A549 (cell line): ENCODE measurements at regions not wholly inside any gene's neighbourhood (a gene's known extent, or its start where the extent isn't known, plus 50 kb on each side); places are given as distances from the start of the nearest gene placed in this dataset.

ENCODE experiments used
- ATAC-seq, 2 experiments: fragments of 200-7000 bp in 1 of 2; fragments of >200 bp in 1 of 2; cut with Nextera tagmentation in 1 of 2; cut with Tn5 transposase in 1 of 2; 3 replicates each; pipeline versions ENCODE4 v1.8.0 to v1.9.1; 2018 to 2020; ENCODE audit warnings: mild to moderate bottlenecking in 1 of 2, moderate library complexity in 1 of 2
- CTCF ChIA-PET: fragments of 300-600 bp; sonication (Branson Sonifier 250); formaldehyde crosslinking; extraction: SDS; loops from one replicate; lab custom pipeline; 2021; ENCODE audit warnings: antibody characterized with exemption, inconsistent platforms; lab: Yijun Ruan, JAX
- POLR2A ChIA-PET: fragments of 350-600 bp; formaldehyde crosslinking; extraction: SDS; loops from one replicate; lab custom pipeline; 2021; ENCODE audit warnings: antibody characterized with exemption, inconsistent platforms; lab: Yijun Ruan, JAX
- DNase-seq, 2 experiments: peaks; one replicate each; pipeline versions ENCODE4 v3.0.0 to v3.0.0-alpha.2; 2011 to 2016; ENCODE audit warnings: low read depth in 1 of 2, low spot score in 1 of 2
- FAIRE-seq: peaks from 2 replicates; lab custom pipeline; 2011; peaks lifted over from hg19 to GRCh38; lab: Jason Lieb, UNC
- H3K27ac ChIP-seq, 2 experiments: fragments of >200 bp; sonication (Bioruptor Twin); formaldehyde crosslinking; 3 replicates each; pipeline ENCODE4 v1.5.1; 2016 to 2017
- H3K4me1 ChIP-seq: fragments of >200 bp; sonication (Bioruptor Twin); formaldehyde crosslinking; 3 replicates; pipeline ENCODE4 v1.6.1; 2016
- H3K4me2 ChIP-seq: fragments of >200 bp; sonication (Bioruptor Twin); formaldehyde crosslinking; 3 replicates; pipeline ENCODE4 v1.6.1; 2016
- H3K4me3 ChIP-seq: fragments of >200 bp; sonication (Bioruptor Twin); formaldehyde crosslinking; 3 replicates; pipeline ENCODE4 v1.5.1; 2016
- H3K9me3 ChIP-seq: fragments of >200 bp; sonication (Bioruptor Twin); formaldehyde crosslinking; 3 replicates; pipeline ENCODE4 v1.6.1; 2016
- ATOH8 ChIP-seq: fragments of 250-450 bp; sonication (Bioruptor Pico); IDR thresholded peaks from 2 replicates; pipeline ENCODE4 v1.5.0; 2020; ENCODE audit warnings: low read depth, mild to moderate bottlenecking, moderate library complexity
- BHLHE40 ChIP-seq: IDR thresholded peaks from 2 replicates; pipeline ENCODE4 v1.6.1; 2012; ENCODE audit warnings: low read depth, low read length, inconsistent platforms
- CBX2 ChIP-seq: fragments of 200-600 bp; sonication (generic); IDR thresholded peaks from 2 replicates; pipeline ENCODE4 v1.6.1; 2016; ENCODE audit warnings: low read depth, mild to moderate bottlenecking, borderline replicate concordance
- E2F6 ChIP-seq: IDR thresholded peaks from 2 replicates; pipeline ENCODE4 v1.6.1; 2012; ENCODE audit warnings: low read depth, borderline replicate concordance
- EHF ChIP-seq: fragments of 250-450 bp; sonication (Bioruptor Pico); IDR thresholded peaks from 2 replicates; pipeline ENCODE4 v1.5.0; 2020; ENCODE audit warnings: mild to moderate bottlenecking
- ESRRA ChIP-seq: fragments of 150-350 bp; IDR thresholded peaks from 2 replicates; pipeline ENCODE4 v1.6.1; 2014; ENCODE audit warnings: mild to moderate bottlenecking, low read length, borderline replicate concordance
- FOSB ChIP-seq: fragments of 250-450 bp; sonication (Bioruptor Pico); IDR thresholded peaks from 2 replicates; pipeline ENCODE4 v1.5.0; 2020; ENCODE audit warnings: mild to moderate bottlenecking, moderate library complexity
- GATA3 ChIP-seq: IDR thresholded peaks from 2 replicates; pipeline ENCODE4 v1.6.1; 2012; ENCODE audit warnings: borderline replicate concordance
- HDAC2 ChIP-seq: fragments of 200-600 bp; sonication (generic); IDR thresholded peaks from 2 replicates; pipeline ENCODE4 v1.6.1; 2016
- HES2 ChIP-seq: fragments of >200 bp; sonication (Bioruptor Twin); formaldehyde crosslinking; IDR thresholded peaks from 2 replicates; pipeline ENCODE4 v1.6.1; 2016
- HMGXB4 ChIP-seq: fragments of 250-450 bp; sonication (Bioruptor Pico); IDR thresholded peaks from 2 replicates; pipeline ENCODE4 v1.5.0; 2021; ENCODE audit warnings: mild to moderate bottlenecking, moderate library complexity, borderline replicate concordance
- HOXB13 ChIP-seq: fragments of 250-450 bp; sonication (Bioruptor Pico); IDR thresholded peaks from 2 replicates; pipeline ENCODE4 v1.5.0; 2020; ENCODE audit warnings: low read depth, mild to moderate bottlenecking, moderate library complexity
- HOXB5 ChIP-seq: fragments of 250-450 bp; sonication (Bioruptor Pico); IDR thresholded peaks from 2 replicates; pipeline ENCODE4 v1.5.0; 2020; ENCODE audit warnings: mild to moderate bottlenecking, moderate library complexity
- JUN ChIP-seq, 2 experiments: fragments of >200 bp; sonication (Bioruptor Twin); formaldehyde crosslinking; IDR thresholded peaks; 2 replicates in 1 of 2; 3 replicates in 1 of 2; pipeline ENCODE4 v1.6.1; 2016 to 2017
- JUNB ChIP-seq: fragments of >200 bp; sonication (Bioruptor Twin); formaldehyde crosslinking; IDR thresholded peaks from 2 replicates; pipeline ENCODE4 v1.6.1; 2016
- KDM1A ChIP-seq: fragments of 200-600 bp; sonication (generic); IDR thresholded peaks from 2 replicates; pipeline ENCODE4 v1.6.1; 2016; ENCODE audit warnings: low read depth, mild to moderate bottlenecking
- NFE2L2 ChIP-seq: fragments of 150-350 bp; conservative IDR thresholded peaks from 2 replicates; pipeline ENCODE4 v1.6.1; 2014; ENCODE audit warnings: low read length
- PHF8 ChIP-seq: fragments of 200-600 bp; sonication (generic); IDR thresholded peaks from 2 replicates; pipeline ENCODE4 v1.6.1; 2016; ENCODE audit warnings: low read depth, mild to moderate bottlenecking, antibody characterized with exemption, moderate library complexity, borderline replicate concordance
- RFX5 ChIP-seq: fragments of 450-650 bp; IDR thresholded peaks from 2 replicates; pipeline ENCODE4 v1.7.1; 2014; ENCODE audit warnings: antibody characterized with exemption, mild to moderate bottlenecking, moderate library complexity
- SREBF2 ChIP-seq: fragments of 450-650 bp; IDR thresholded peaks from 2 replicates; pipeline ENCODE4 v1.6.1; 2014; ENCODE audit warnings: mild to moderate bottlenecking, moderate library complexity
- TP53 ChIP-seq: fragments of 250-450 bp; sonication (Bioruptor Pico); IDR thresholded peaks from 2 replicates; pipeline ENCODE4 v1.5.0; 2021; ENCODE audit warnings: mild to moderate bottlenecking, moderate library complexity
- ZC3H11A ChIP-seq: fragments of 450-650 bp; IDR thresholded peaks from 2 replicates; pipeline ENCODE4 v1.6.1; 2014; ENCODE audit warnings: antibody characterized with exemption, mild to moderate bottlenecking
- ZFP36 ChIP-seq: fragments of 450-650 bp; IDR thresholded peaks from 2 replicates; pipeline ENCODE4 v1.6.1; 2014; ENCODE audit warnings: borderline replicate concordance; ENCODE audit not compliant: partially characterized antibody
- ZNF302 ChIP-seq: fragments of 250-450 bp; sonication (Bioruptor Pico); IDR thresholded peaks from 2 replicates; pipeline ENCODE4 v1.9.0; 2021; ENCODE audit warnings: inconsistent platforms, mild to moderate bottlenecking, moderate library complexity
- ZSCAN20 ChIP-seq: fragments of 250-450 bp; sonication (Bioruptor Pico); IDR thresholded peaks from 2 replicates; pipeline ENCODE4 v1.8.0; 2022; ENCODE audit warnings: mild to moderate bottlenecking, moderate library complexity
- WGBS: methylation state at CpG from one replicate; pipeline ENCODE4 v1.1.6; 2017; ENCODE audit errors: missing lambda C conversion rate; 5-methylcytosine and 5-hydroxymethylcytosine counted together

GRCh38 chr2:16262526-16263178 is 322.3 kb downstream of the MYCN start:
- 27% methylated on average over 11 of the region's 11 CpGs for WGBS
- ATAC-seq (no peak), DNase-seq (no peak)
- H3K4me3 ChIP-seq: no peak overlapping the region
- TF ChIP-seq JUNB (no peak), TP53 (CRISPR knock-in tag) (no peak), BHLHE40 (no peak), PHF8 (no peak), ZNF302 (CRISPR knock-in tag) (no peak), CBX2 (no peak), HMGXB4 (no peak), FOSB (no peak), GATA3 (no peak), ATOH8 (no peak), HES2 (no peak), E2F6 (no peak), ZC3H11A (no peak), RFX5 (no peak), JUN (IDR thresholded peaks at IDR 0.05) (no peak), ZFP36 (no peak), ZSCAN20 (CRISPR knock-in tag) (no peak), NFE2L2 (no peak), SREBF2 (no peak), ESRRA (no peak)
- TF ChIP-seq, all 56 proteins: peak for 0
- POLR2A ChIA-PET: no interaction called here
- CTCF ChIA-PET: no interaction called here
- no peaks in the 10 kb centered on the region for H3K4me1 ChIP-seq
- no peak for FAIRE-seq
- H3K4me2 ChIP-seq: no peak overlapping the region
- H3K9me3 ChIP-seq: no peaks in the 10 kb centered on the region
- no peak overlapping the region for H3K27ac ChIP-seq

GRCh38 chr2:16261791-16262190 is 321.4 kb downstream of the MYCN start:
- ChIA-PET CTCF (no interaction called here), POLR2A (no interaction called here)
- FAIRE-seq (no peak), ATAC-seq (no peak), DNase-seq (no peak)
- Histone ChIP-seq H3K4me2 (no peak overlapping the region), H3K9me3 (no peaks in the 10 kb centered on the region), H3K27ac (no peak overlapping the region), H3K4me3 (no peak overlapping the region), H3K4me1 (no peaks in the 10 kb centered on the region)
- WGBS: 27% methylated on average over 2 of the region's 2 CpGs
- no peak for TF ChIP-seq HDAC2
- no peak for TF ChIP-seq CBX2
- TF ChIP-seq JUNB: no peak
- no peak for TF ChIP-seq HOXB5 (CRISPR knock-in tag)

GRCh38 chr2:16261071-16261470 is 320.7 kb downstream of the MYCN start:
- H3K27ac ChIP-seq: no peak overlapping the region
- 28% methylated on average over 3 of the region's 3 CpGs for WGBS
- CTCF ChIA-PET: no interaction called here
- no peak for FAIRE-seq
- ATAC-seq: no peak
- no peak overlapping the region for H3K4me2 ChIP-seq
- H3K9me3 ChIP-seq: no peaks in the 10 kb centered on the region
- no peak for DNase-seq
- H3K4me3 ChIP-seq: no peak overlapping the region
- no peaks in the 10 kb centered on the region for H3K4me1 ChIP-seq
- TF ChIP-seq HOXB13 (CRISPR knock-in tag): no peak
- no peak for TF ChIP-seq EHF (CRISPR knock-in tag)
- TF ChIP-seq PHF8: no peak
- no peak for TF ChIP-seq KDM1A
- TF ChIP-seq, all 56 proteins: peak for 0
- POLR2A ChIA-PET: no interaction called here
